ENCODE measurements at regions not wholly inside any gene's neighbourhood (a gene's known extent, or its start where the extent isn't known, plus 50 kb on each side); places are given as distances from the start of the nearest gene placed in this dataset.

DNA sequence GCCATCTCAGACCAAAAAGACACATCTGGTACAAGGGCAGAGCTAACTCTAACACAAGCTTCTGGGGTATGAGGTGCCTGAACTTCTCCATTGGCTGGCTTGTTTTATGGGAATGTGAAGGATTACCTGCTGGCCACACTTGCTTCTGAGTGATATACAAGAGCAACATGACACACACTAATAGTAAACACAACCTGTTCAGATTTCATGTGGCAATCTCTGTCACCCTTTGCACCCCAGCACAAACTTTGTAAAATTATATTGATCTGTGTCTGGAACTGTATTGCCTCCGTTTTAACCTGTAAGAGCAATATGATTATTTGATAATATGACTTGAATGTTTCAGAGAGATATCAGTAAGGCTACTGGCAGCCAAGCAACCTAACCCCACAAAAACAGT, 276.7 kb downstream of the CCDC85A start:
- TF ChIP-seq CTCF (conservative IDR thresholded peaks at IDR 0.05; ENCODE audit: low read length) (no peak), EZH2phosphoT487 (IDR thresholded peaks at IDR 0.05; ENCODE audit: borderline replicate concordance) (no peak)
